Testis (tissue), 2 donors: ENCODE measurements at regions not wholly inside any gene's neighbourhood (a gene's known extent, or its start where the extent isn't known, plus 50 kb on each side); places are given as distances from the start of the nearest gene placed in this dataset.

Source experiments
- CTCF ChIP-seq, 3 experiments: fragments of 450-650 bp in 2 of 3; fragments of 200-600 bp in 1 of 3; sonication (generic) in 1 of 3; IDR thresholded peaks; one replicate each; pipeline ENCODE4 v1.5.1; 2016 to 2019; ENCODE audit warnings: antibody characterized with exemption in 3 of 3, mild to moderate bottlenecking in 2 of 3, moderate library complexity in 1 of 3
- POLR2A ChIP-seq: fragments of 450-650 bp; IDR thresholded peaks from one replicate; pipeline ENCODE4 v1.6.1; 2017; ENCODE audit warnings: antibody characterized with exemption, mild to moderate bottlenecking, moderate library complexity

- TF ChIP-seq CTCF (IDR thresholded peaks at IDR 0.05): no peak
- TF ChIP-seq POLR2A: no peak
These were observed 646.5 kb upstream of the SLITRK6 start for GRCh38 chr13:86445672-86446071.
